Lower lobe of right lung (tissue), 2 donors: ENCODE measurements at regions not wholly inside any gene's neighbourhood (a gene's known extent, or its start where the extent isn't known, plus 50 kb on each side); places are given as distances from the start of the nearest gene placed in this dataset.
A peak's percentile ranks its signal among the peaks of the same experiment; 100 is the strongest.

Source experiments
- ATAC-seq, 2 donors: fragments of 200-7000 bp; cut with Tn5 transposase; one replicate each; pipeline ENCODE4 v1.9.1; 2020 to 2022; ENCODE audit warnings: mild to moderate bottlenecking in 2 of 2, moderate library complexity in 2 of 2
- DNase-seq: peaks from one replicate; pipeline ENCODE4 v3.0.0-alpha.2; 2020
- H3K27ac ChIP-seq: fragments of 200-600 bp; one replicate; pipeline ENCODE4 v1.8.0; 2022
- H3K27me3 ChIP-seq: fragments of 200-600 bp; one replicate; pipeline ENCODE4 v1.8.0; 2022; ENCODE audit warnings: low read depth
- H3K36me3 ChIP-seq: fragments of 200-600 bp; one replicate; pipeline ENCODE4 v1.8.0; 2022; ENCODE audit warnings: mild to moderate bottlenecking
- H3K4me1 ChIP-seq: fragments of 200-600 bp; one replicate; pipeline ENCODE4 v1.8.0; 2022
- H3K4me3 ChIP-seq: fragments of 200-600 bp; one replicate; pipeline ENCODE4 v1.8.0; 2022; ENCODE audit warnings: mild to moderate bottlenecking
- H3K9me3 ChIP-seq: fragments of 200-600 bp; one replicate; pipeline ENCODE4 v1.8.0; 2022
- intact Hi-C: fragments of 100-400 bp; cut with DNase I; formaldehyde crosslinking; loops from one replicate; pipeline ENCODE4 v1.11.0; 2022
- TF ChIP-seq, protein P1 (sequence below): fragments of 200-600 bp; IDR thresholded peaks from one replicate; pipeline ENCODE4 v1.8.0; 2022; ENCODE audit warnings: antibody characterized with exemption, mild to moderate bottlenecking
- donor health status: DM: no; HTN: yes; CAD: no; lungs with severe emphysema.

- Histone ChIP-seq H3K27me3 (no peaks in the 10 kb centered on the region), H3K9me3 (no peaks in the 10 kb centered on the region), H3K4me3 (no peak overlapping the region), H3K36me3 (no peaks in the 10 kb centered on the region), H3K4me1 (peaks cover 13% of the 10 kb centered on the region), H3K27ac (no peak overlapping the region)
- TF ChIP-seq, protein P1, sequence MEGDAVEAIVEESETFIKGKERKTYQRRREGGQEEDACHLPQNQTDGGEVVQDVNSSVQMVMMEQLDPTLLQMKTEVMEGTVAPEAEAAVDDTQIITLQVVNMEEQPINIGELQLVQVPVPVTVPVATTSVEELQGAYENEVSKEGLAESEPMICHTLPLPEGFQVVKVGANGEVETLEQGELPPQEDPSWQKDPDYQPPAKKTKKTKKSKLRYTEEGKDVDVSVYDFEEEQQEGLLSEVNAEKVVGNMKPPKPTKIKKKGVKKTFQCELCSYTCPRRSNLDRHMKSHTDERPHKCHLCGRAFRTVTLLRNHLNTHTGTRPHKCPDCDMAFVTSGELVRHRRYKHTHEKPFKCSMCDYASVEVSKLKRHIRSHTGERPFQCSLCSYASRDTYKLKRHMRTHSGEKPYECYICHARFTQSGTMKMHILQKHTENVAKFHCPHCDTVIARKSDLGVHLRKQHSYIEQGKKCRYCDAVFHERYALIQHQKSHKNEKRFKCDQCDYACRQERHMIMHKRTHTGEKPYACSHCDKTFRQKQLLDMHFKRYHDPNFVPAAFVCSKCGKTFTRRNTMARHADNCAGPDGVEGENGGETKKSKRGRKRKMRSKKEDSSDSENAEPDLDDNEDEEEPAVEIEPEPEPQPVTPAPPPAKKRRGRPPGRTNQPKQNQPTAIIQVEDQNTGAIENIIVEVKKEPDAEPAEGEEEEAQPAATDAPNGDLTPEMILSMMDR = no peak
- ATAC-seq (no peak), DNase-seq (no peak)
- intact Hi-C loops = no loop called here
Observed at GRCh38 chr12:89250213-89250612, 102.1 kb downstream of the DUSP6 start.

DNA sequence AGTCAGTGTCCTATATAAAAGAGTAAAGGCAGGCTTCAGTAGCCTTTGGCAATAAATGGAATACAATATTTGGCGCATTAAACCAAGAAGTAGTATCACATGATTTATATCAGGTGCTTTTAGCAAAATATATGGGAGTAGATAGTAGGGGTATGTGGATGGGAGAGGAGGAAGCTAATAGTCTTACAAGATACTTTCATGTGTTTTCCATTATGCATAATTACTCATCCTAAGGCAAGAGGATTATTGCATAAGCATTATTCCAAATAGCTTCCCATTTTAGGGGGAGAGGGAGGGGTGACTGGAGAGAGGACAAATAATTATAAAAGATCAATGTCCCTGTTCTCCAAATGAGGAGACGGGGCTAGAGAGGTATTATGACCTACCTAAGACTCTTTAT is 104.3 kb downstream of the DUSP6 start:
- H3K27ac ChIP-seq = no peak overlapping the region
- no peaks in the 10 kb centered on the region for H3K27me3 ChIP-seq
- intact Hi-C loops = no loop called here
- no peak for DNase-seq
- no peaks in the 10 kb centered on the region for H3K36me3 ChIP-seq
- TF ChIP-seq, protein P1 = no peak
- H3K4me3 ChIP-seq = no peak overlapping the region
- H3K4me1 ChIP-seq = peaks cover 31% of the 10 kb centered on the region
- no peaks in the 10 kb centered on the region for H3K9me3 ChIP-seq
- no peak for ATAC-seq

- intact Hi-C loops = no loop called here
- Histone ChIP-seq H3K36me3 (no peaks in the 10 kb centered on the region), H3K27ac (no peak overlapping the region), H3K9me3 (no peaks in the 10 kb centered on the region), H3K27me3 (no peaks in the 10 kb centered on the region), H3K4me1 (peaks cover 31% of the 10 kb centered on the region), H3K4me3 (no peak overlapping the region)
- ATAC-seq (no peak), DNase-seq (no peak)
- TF ChIP-seq, protein P1 = no peak
Observed at GRCh38 chr12:89247541-89247942, 104.8 kb downstream of the DUSP6 start.

DNA sequence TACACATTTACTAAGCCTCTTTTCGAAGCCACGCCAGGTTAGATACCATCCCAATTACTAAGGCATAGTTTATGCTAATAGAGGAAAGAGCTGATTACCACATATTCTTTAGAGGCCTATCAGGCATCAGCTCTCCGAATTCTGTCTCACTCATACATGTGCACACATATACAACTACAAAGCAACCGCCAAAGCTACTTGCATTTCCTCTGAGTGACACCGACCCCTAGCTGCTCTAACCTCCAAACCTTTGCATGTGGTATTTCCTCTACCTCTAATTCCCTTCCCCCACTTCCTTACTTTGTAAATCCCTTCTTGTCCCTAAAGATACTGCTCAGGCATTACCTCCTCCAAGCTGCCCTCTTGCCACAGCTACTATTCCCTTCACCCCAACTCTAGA is 107.2 kb downstream of the DUSP6 start:
- Histone ChIP-seq H3K4me1 (peaks cover 23% of the 10 kb centered on the region), H3K4me3 (no peak overlapping the region), H3K27ac (no peak overlapping the region), H3K36me3 (no peaks in the 10 kb centered on the region), H3K9me3 (no peaks in the 10 kb centered on the region), H3K27me3 (no peaks in the 10 kb centered on the region)
- DNase-seq (no peak), ATAC-seq (peak; percentile 43 to 65)
- TF ChIP-seq, protein P1 = no peak
- intact Hi-C loops = no loop called here

GRCh38 chr12:89244536-89244935 is 107.8 kb downstream of the DUSP6 start:
- ATAC-seq (peak; percentile 70 to 80), DNase-seq (no peak)
- no peak overlapping the region for H3K27ac ChIP-seq
- H3K9me3 ChIP-seq = no peaks in the 10 kb centered on the region
- TF ChIP-seq, protein P1 = no peak
- intact Hi-C loops = no loop called here
- H3K27me3 ChIP-seq = no peaks in the 10 kb centered on the region
- H3K36me3 ChIP-seq = no peaks in the 10 kb centered on the region
- peak overlapping the region; percentile 5 for H3K4me3 ChIP-seq
- H3K4me1 ChIP-seq = peaks cover 23% of the 10 kb centered on the region

DNA sequence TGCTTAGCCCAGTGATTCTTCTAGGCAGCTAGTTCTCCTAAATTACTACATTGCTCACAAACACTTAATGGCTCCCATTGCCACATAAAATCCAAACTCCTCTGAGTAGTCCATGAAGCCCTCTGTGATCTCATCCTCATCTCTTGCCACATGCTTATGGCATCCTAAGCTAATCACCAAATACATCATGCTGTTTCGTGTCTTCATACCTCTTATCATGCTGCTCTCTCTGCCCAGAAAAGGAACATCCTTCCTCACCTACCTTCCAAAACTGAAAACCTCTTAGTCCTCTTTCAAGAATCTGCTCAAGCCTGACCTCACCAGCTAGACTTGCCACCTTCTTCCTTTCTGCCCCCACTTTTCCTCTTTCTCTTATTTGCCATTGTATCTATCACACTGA is 108.5 kb downstream of the DUSP6 start:
- H3K4me1 ChIP-seq = peaks cover 23% of the 10 kb centered on the region
- no peak for ATAC-seq
- no peak for DNase-seq
- no peaks in the 10 kb centered on the region for H3K9me3 ChIP-seq
- TF ChIP-seq, protein P1 = no peak
- intact Hi-C loops = no loop called here
- no peaks in the 10 kb centered on the region for H3K36me3 ChIP-seq
- no peaks in the 10 kb centered on the region for H3K27me3 ChIP-seq
- no peak overlapping the region for H3K27ac ChIP-seq
- H3K4me3 ChIP-seq = no peak overlapping the region
